Activated T-cell treated with anti-CD3 and anti-CD28 coated beads for 48 hours (primary cell): ENCODE measurements at regions not wholly inside any gene's neighbourhood (a gene's known extent, or its start where the extent isn't known, plus 50 kb on each side); places are given as distances from the start of the nearest gene placed in this dataset.

ENCODE experiments used
- DNase-seq: peaks from one replicate; pipeline ENCODE4 v3.0.0-alpha.2; 2020; ENCODE audit warnings: low read depth

DNA sequence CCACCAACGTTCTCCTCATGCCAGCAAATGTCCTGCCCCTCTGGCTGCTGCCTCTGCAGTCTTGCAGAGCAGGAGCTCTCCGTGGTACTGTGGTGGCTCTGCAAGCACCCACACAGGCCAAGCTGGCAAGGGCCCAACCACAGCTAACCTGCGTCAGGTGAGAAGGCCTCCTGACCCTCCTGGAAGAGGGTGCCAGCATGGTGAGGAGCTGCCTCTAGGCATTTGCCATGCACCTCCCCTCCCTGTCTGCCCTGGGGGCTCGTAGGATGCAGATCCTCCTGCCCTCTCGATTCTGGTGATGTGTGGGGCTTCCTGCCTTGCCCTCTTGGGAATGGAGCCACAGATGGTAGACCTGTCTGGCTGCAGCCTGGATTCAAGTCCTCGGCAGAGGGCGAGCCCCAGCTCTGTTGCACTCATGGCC is 1408.8 kb downstream of the TBC1D22A start:
- DNase-seq, result no peak

DNA sequence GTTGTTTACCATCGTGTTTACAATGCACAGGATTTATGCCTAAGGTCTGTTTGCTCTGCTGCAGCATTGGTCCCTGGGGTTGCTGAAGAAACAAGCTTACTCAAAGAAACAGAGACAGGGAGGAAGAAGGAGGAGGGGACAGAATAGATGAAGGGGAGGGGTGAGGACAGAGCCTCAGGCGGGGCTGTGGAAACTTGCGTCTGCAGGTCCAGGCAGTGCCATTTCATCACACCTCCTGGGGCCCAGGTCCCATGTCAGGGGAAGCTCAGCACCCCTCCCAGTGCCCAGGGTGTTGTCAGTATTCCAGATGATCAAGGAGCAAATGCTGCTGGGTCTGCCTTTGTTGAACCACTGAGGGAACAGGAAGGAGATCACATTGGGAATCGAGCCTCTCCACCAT is 1406.8 kb downstream of the TBC1D22A start:
- DNase-seq, result no peak

DNA sequence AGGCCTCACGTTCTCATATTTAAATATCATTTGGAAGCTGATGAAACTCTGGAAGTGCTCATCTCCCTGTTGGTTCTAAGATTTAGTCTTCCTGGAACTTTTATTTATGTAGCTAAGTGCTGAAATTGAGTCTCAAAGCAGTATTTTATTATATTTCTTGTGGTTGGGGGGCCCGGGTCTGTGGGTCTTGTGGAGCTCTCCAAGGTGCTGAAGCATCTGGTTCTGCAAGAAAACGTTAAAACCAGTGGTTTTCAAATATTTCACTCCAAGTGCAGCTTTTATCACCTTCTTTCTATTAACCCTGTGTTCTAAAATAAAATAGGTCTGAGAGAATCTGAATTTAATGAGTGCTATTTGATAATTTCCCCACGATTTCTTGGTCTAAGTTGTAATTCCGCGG is 1404.8 kb downstream of the TBC1D22A start:
- DNase-seq, result no peak

DNA sequence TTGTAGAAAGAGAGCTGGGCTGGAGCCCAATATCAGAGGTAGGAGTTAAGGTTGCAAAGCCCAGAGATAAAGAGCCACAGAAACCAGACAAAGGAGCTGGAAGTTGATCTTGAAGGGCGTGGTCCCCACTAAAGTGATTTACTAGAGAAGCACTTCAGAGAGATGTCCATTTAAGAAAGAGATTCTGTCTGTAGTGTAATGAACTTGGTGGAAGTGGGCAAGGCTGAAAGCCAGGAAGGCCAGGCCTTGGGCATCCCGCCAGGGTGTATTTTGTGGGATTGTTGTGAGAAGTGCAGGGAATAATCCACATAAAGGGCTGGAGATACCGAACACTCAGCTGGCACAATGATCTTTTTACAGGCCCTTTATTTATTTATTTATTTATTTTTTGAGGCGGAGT is 1398.8 kb downstream of the TBC1D22A start:
- DNase-seq, result no peak

DNA sequence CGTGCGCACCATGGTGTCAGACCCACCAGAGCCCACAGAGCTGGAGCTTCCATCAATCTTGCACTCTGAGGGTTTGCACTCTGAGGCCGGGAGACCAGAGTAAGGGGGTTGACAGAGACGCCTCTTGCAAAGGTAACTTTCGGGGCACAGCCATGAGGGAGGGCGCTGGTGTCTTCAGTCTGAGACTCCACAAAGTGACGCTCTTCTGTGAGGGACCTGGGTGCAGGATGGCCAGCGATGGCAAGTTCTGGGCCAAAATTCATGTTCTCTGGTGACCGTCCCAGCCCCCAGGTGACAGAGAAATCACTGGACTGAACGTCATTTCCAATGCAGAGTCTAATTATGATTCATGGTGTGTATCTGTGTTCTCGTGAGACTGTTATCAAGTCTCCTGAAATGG is 1395.2 kb downstream of the TBC1D22A start:
- DNase-seq, result no peak

DNA sequence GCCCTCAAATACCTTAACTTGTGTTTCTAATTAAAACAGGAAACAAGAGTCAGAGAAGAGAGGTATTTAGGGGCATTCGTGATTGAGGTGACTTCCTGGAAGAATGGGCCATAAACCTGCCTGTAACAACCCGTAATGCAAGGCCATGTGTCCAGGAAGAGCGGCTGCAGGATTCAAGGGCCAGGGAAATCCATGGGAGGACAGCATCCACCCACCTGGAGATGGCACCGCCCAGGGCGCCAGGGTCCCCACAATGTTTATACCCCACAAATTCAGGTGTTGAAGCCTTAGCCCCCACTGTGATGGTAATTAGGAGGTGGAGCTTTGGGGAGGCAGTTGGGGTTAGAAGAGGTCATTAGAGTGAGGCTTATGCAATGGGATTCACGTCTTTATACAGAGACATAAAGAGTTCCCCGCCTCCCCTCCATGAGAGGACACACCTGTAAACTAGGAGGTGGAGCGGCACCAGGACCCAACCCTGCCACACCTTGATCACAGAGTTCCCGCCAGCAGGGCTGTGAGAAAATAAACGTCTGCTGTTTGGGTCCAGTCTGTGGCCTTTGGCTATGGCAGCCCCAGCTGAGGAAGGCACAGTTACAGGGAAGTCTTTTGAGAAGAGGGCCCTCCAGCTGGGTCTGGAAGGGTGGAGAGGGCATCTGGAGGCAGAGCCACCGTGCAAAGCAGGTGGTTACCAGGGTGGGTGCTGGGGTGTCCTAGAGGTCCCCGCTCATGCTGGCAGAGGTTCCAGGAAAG is 1394.3 kb downstream of the TBC1D22A start:
- DNase-seq, result no peak

DNA sequence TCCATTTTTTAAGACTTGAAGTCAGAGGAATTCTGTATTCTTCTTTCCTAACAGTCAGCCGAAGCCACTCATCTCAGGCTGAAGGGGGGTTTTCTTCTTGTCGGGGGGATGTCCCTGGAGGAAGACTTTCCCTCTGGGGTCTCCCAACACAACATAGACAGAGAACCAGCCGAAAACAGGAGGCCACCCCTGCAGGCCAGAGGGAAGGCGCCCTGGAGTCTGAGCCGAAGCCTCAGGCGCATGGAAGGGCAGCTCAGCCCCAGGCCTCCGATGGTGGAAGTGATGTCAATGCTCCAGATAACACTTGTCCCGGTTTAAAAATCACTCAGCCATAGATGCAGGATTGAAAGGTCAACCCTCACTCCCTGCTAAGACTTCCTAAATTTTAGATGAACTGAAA is 1393.0 kb downstream of the TBC1D22A start:
- DNase-seq, result no peak

DNA sequence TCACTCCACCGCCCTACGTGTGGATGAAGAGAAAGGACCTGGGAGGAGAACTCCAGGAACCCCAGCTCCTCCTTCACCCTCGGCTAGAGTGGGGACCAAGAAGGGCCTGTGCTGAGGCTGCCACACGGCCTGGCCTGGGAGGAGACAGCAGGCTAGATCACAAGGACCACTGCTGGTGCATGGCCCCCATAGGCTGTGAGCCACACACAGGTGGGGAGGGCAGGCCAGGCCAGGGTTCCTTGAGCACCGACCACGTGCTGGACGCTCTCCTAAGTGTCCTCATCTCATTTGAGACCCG is 1392.4 kb downstream of the TBC1D22A start:
- no peak for DNase-seq

DNA sequence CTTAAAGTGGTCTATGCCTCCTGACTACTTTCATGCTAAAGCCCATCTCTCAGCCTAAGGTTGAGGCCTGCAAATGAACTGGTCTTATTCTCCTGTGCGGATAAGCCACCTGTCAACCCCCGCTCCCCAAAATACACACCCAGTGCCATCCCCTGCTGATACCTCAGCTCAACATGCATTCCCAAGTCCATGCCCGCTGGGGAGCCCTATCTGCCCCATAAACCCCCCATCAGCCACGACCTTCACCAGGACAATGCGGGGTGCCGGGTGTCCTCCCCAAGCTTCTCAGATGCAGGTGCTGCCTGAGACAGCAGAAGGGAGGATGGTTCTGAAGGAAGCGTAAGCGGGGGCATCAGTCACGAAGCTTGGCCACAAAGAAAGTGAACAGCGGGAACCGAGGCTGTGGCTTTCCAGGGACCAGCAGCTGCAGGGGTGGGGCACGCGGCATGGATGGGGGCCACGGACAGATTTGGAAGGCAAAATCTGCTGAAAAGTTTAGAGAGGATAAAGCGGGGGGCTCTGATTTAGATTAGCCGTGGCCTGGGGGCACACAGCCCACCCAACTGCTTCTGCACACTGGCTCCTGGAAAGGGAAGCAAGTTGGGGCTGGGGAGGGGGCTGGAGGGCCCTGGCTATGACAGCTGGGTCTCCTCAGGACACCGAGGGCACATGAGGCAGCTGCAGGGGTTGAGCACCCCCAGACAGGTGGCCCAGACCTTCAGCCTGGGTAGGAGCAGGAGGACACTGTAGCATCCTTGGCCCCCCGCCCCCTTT is 1391.9 kb downstream of the TBC1D22A start:
- DNase-seq, result no peak

DNA sequence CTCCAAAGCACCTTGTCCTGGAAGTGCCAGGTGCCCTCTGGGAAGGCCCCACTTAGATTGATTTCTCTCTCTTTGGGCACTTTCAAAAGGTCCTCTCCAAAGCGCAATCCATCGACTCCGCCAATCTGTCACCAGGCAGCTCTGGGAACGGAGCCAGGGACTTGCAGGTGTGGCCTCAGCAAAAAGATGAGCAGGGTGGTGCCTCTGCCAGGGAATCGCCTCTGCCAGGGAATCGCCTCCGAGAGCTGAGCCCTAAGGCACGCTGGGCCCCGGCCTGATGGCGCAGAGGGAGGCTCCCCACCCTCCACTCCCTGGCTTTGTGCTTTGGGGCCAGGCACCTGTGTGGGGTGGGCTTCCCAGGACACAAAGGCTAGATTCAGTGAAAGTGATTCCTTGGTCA is 1391.3 kb downstream of the TBC1D22A start:
- DNase-seq, result no peak

DNA sequence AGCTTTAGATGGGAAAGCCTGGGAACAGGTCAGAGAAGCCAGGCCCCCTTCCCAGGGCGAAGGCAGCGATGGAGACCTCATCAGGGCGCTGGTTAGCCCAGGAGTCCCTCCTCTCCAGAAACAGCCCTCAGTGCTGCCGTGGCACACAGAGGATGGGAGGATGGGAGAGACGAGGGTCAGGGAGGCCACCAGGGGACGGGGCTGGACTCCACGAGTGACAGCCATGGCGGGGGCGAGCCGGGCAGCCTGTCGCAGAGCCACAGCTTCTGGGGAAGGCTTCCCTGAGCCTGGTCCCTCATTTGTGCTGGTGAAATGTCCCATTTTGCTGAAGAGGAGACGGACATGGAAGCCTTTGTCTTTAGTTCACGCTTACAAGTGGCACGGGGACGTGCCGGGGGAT is 1390.5 kb downstream of the TBC1D22A start:
- no peak for DNase-seq

DNA sequence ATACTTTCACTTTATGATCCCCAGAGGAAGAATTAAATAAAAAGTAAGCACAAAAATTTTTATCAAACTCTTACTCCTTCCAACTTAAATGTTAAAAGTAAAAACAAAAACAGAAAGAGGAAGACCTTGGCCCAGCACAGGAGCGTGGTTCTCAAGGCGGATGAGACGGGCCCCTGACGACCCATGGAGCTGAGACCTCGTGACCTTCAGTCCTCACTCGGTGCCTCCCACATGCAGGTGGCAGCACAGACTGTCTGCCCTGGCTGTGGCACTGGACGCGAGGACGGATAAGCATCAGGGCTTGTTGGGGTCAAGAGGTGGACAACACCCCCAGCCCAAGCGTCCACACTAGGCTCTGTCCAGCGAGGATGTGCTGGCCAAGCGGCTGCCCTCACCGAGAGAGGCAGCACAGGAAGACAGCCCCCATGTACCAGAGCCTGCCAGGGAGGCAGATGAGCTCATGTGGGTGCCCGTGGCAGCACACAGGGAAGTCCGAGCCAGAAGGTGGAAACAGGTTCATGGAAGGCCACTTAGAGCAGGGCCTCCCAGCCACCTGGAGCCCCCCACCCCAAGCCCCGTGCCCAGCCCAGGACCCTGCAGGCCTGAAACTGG is 1389.8 kb downstream of the TBC1D22A start:
- no peak for DNase-seq

DNA sequence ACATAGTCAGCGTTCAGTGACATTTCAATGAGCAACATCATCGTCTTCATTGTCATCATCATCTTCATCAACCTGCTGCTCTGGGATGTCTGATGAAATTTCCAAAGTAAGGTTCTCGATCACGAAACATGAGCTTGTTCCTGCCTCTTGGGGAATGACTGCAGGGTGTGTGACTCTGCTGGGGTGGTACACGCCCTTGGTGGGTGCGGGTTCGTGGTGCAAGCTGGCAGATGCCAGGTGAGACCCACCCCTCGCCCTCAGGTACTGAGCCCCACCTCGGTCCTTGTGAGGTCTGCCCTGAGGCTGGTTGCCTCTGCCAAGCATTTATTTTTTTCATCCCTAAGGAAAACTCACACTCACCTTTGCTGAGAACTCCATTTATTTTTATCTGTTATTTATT is 1389.2 kb downstream of the TBC1D22A start:
- DNase-seq, result no peak

DNA sequence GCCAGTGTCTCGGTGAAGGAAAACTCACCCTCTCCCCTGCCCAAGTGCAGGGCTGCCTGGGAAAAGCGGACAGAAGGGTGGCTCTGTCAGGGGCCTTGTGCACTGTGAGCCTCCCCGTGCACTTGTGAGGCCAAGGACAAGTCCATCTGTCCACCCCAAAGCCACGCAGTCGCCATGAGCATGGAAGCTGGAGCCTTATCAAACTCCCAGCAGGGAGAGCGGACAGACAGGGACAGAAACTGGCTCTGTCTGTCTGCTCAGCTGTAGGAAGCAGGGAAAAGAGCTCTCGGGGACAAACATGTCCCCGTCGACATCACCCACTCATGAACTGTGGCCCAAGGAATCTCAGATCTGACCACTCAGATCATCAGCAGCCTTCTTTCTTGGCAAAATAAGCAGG is 1385.4 kb downstream of the TBC1D22A start:
- DNase-seq, result no peak

DNA sequence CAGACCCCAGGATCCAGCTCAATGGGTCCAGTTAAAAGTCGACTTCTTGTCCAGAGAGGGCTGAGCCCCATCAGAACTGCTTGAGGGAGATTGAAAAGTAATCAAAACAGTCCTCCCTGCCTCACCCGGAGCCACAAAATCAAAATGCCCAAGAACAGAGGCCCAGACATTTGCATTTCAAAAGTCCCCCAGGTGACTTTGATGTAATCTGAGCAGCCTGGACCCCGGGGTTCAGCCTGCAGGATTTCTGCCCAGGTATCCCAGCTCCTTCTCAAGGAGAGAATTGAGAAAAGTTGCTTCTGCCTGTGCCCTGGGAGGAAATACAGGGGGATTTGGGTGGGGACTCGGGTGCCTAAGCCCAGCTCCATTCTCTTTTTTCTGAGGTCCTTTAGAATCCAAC is 1385.0 kb downstream of the TBC1D22A start:
- no peak for DNase-seq

DNA sequence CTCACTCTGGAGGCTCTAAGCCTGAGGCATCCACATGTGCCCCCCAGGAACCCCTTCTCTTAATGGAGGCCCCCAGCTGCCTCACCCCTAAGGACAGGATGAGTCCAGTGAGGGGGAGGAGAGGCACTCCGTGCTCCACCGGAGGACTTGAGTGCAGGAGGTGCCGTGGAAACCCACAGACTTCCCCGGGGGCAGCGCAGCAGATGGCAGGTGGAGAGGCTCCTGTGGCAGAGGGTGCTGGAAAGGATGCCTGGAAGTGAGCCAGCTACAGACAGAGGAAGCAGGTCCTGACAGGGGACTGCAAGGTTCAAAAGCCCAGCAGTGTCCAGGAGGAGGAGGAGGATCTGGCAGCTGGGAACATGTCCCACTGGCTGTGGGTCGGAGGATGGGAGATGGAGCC is 1384.0 kb downstream of the TBC1D22A start:
- DNase-seq, result no peak

DNA sequence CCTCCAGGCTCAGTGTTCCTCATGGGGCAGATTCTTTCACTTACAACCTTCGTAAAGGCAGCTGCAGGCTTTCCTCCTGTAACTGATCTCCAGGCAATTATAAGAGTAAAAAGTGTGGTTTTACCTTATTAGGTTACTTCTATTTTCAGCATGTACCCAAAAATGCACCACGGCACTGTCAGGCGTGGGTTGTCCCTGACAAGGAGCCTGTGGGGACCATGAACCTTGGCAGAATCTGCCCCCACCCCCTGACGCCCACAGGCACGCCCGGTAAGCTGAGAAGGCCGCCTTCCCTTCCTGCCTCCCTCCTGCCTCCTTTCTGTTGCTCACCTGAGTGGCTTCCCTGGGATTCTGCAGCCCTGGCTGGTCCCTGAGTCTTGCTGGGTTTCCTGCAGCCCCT is 1383.3 kb downstream of the TBC1D22A start:
- DNase-seq, result no peak

DNA sequence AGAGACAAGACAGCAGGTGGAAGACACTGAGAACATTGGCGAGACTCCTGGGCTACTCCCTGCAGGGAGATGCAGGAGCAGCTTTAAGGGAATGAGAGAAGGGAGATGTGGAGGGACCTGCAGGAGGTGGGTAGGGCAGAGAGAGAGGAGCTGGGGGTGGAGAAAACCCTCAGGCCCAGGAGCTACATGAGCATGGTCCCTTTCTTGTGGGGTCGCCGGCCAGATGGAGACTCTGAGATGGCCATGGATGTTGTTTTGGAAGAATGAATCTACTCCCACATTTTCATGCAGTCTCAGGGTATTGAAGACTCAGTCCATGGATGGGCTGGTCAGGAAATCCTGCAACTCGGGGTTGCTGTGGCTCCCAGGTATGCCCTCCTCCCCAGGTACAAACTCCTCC is 1381.9 kb downstream of the TBC1D22A start:
- no peak for DNase-seq

DNA sequence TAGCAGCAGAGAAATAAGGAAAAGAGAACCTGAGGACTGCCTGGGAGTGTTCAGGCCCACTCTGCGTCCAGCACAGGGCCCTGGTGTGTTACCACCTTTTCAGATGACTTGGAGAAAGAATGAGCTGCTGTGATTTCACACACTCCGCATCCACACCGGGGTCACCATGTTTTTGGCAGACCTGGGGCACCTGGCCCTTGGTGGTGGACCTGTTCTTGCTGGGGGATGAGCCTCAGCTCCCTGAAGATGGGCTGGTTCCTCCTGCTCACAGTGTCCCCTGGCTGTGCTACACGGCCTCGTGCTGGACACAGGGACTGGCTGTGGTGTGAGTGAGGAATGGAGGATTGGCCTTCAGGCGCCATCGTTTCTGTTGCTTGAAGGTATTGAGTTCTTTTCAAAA is 1381.4 kb downstream of the TBC1D22A start:
- DNase-seq, result no peak

DNA sequence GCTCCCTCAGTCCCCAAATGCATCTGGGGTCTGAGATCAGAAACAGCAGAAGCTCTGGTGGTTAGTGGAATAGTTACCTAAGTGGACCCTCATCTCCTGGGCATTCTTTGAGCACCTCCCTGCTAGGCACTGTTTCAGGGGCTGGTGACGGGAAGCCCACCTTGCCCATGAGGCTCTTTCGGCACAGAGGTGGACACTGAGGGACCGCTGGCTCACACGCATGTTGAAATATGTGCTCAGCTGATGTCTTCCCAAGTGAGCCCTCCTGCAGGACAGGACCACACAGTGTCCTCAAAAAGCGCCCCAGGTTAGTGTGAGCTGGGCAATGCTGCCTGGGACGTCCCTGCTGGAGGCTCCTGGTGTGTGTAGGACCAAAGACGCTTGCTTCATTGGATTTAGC is 1379.9 kb downstream of the TBC1D22A start:
- no peak for DNase-seq

DNA sequence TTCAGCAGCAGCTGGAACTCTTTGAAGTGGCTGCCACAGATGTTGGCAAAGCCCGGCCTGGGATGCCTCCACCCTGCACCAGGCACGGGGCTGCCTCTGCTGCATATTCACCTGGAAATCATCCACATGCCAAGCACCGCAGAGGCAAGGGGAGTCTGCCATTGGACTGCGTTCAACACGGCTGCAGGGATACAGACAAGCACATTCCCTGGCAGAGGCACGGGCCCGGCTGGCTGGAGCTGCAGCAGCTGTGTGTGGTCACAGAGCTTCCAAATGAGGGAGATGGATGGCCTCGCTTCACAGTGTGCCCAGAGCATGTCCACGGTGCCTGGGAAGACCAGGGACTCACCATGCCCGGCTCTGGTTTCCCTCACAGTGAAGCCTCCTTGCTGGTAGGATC is 1378.9 kb downstream of the TBC1D22A start:
- no peak for DNase-seq

DNA sequence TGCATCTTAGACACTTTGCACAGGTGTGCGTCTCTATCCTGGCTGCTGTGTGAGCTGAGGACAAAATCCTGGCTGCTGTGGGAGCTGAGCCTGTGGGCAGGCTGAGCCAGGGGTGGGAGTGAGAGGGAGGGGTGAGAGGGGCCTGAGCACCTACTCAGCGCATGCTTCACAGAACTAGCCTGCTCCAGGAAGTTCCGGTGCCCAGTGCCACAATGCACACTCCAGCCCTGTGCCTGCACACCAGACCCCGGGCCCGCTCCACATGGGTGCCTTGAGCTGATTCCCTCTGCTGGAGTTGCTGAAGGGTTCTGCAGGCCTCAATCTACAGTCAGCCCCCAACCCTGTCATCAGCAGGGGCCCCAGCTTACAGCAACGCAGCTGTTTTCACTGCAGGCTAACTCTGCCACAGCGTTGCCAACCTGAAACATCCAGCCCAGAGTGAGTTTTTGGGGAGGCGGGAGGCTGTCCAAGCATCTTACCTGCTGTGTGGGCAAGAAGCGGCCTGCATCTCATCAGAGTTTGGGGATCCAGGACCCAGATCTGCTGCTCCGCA is 1377.9 kb downstream of the TBC1D22A start:
- no peak for DNase-seq

DNA sequence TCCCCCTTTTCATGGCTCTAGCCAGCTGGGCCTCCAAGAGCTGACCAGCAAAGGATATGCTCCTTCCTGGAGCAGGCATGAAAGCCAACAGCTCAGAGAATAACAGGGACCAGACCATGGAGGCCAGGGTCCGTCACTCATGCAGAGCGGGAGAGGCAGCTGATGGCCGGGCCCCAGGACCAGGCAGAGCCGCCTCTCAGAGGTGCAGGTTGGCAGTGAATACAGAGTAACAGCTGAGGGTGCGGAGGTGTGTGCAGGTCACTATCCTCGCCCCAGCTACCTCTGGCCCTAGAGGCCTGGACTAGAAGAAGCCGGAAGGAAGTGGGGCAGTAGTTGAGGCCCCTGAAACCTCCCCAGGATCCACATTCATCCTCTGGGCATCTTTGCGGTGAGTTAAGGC is 1377.3 kb downstream of the TBC1D22A start:
- no peak for DNase-seq
